ENCODE measurements at regions not wholly inside any gene's neighbourhood (a gene's known extent, or its start where the extent isn't known, plus 50 kb on each side); places are given as distances from the start of the nearest gene placed in this dataset.

DNA sequence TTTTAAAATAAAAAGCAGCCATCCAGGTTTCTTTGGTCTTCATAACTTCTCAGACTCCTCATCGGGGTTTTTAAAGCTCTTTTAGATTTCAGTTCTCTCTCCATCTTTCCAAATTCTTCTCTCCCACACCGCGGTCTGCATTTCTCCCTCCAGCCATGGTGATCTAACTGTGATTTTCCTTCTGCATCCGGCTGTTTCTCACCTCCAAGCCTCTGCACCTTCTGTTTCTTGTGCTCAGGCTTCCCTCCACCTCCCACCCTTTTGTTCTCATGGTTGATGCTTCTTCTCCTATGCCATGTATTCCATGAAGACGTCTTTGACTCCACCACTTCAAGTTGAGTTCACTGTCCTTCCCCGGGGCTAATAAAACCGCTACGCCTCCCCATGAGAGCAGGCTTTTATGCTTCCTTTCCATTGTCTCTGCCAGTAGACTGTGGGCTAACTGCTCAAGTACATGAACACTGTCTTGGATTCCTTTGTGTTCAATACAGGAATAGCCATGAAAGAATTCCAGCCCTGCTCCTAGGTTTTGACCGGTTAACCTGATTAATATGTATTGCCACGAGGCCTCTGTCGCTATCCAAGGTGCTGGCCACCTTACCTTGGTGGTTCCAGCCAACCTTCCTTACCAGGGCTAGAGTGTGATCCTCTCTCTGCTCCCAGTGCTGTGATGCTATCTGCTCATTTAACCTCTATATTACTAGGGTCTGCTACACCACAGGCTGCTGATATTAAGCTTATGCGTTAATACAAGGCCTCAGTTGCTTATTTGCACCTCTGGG is 625.1 kb downstream of the HS3ST4 start (continued):
- TF ChIP-seq, protein P1, sequence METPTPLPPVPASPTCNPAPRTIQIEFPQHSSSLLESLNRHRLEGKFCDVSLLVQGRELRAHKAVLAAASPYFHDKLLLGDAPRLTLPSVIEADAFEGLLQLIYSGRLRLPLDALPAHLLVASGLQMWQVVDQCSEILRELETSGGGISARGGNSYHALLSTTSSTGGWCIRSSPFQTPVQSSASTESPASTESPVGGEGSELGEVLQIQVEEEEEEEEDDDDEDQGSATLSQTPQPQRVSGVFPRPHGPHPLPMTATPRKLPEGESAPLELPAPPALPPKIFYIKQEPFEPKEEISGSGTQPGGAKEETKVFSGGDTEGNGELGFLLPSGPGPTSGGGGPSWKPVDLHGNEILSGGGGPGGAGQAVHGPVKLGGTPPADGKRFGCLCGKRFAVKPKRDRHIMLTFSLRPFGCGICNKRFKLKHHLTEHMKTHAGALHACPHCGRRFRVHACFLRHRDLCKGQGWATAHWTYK (CRISPR knock-in tag; IDR thresholded peaks at IDR 0.05): no peak
- TF ChIP-seq ZNF175 (CRISPR knock-in tag; IDR thresholded peaks at IDR 0.05; ENCODE audit: low read depth): no peak

DNA sequence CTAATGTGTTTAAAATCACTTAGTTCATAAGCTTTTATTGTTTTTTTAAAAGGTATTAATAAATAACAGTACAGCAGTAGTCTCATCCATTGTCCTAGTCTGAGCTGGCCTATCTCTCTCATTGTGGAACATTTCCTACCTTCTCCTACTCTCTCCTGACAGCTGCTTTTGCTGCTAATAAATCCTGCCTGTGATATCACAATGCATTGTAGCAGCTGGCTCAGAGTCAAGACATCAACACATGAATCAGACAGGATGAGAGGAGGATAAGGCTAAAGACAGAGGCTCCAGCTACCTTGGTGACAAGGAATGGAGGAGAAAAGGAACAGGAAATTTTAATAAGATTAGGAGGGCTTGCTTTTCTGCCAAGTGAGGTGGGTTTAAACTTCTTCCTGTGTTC is 626.1 kb downstream of the HS3ST4 start:
- POLR2A ChIA-PET: interaction anchor here (1.1 kb wide), 1 partner anchor 12 kb away, joined by 3 read pairs; no protein-coding TSS in a partner anchor
- H3K27ac ChIP-seq (ENCODE audit: extremely low read depth, low read depth, low read length): no peak overlapping the region
- TF ChIP-seq KLF10 (CRISPR knock-in tag; IDR thresholded peaks at IDR 0.05) (no peak), PRMT5 (CRISPR knock-in tag; IDR thresholded peaks at IDR 0.05) (no peak), WHSC1 (IDR thresholded peaks at IDR 0.05; ENCODE audit: low read length) (no peak), CEBPB (tag; IDR thresholded peaks at IDR 0.05) (no peak), KDM2B (CRISPR knock-in tag; IDR thresholded peaks at IDR 0.05) (no peak), ZNF507 (tag; conservative IDR thresholded peaks at IDR 0.05) (no peak), ZFP30 (CRISPR knock-in tag; IDR thresholded peaks at IDR 0.05; ENCODE audit: borderline replicate concordance) (no peak), JUND (IDR thresholded peaks at IDR 0.05; ENCODE audit: borderline replicate concordance, low read depth, low read length) (no peak), JUND (tag; IDR thresholded peaks at IDR 0.05; ENCODE audit: borderline replicate concordance, low read depth, low read length) (no peak), RUNX1 (IDR thresholded peaks at IDR 0.05; ENCODE audit: low read depth) (no peak)
- TF ChIP-seq, protein P2, sequence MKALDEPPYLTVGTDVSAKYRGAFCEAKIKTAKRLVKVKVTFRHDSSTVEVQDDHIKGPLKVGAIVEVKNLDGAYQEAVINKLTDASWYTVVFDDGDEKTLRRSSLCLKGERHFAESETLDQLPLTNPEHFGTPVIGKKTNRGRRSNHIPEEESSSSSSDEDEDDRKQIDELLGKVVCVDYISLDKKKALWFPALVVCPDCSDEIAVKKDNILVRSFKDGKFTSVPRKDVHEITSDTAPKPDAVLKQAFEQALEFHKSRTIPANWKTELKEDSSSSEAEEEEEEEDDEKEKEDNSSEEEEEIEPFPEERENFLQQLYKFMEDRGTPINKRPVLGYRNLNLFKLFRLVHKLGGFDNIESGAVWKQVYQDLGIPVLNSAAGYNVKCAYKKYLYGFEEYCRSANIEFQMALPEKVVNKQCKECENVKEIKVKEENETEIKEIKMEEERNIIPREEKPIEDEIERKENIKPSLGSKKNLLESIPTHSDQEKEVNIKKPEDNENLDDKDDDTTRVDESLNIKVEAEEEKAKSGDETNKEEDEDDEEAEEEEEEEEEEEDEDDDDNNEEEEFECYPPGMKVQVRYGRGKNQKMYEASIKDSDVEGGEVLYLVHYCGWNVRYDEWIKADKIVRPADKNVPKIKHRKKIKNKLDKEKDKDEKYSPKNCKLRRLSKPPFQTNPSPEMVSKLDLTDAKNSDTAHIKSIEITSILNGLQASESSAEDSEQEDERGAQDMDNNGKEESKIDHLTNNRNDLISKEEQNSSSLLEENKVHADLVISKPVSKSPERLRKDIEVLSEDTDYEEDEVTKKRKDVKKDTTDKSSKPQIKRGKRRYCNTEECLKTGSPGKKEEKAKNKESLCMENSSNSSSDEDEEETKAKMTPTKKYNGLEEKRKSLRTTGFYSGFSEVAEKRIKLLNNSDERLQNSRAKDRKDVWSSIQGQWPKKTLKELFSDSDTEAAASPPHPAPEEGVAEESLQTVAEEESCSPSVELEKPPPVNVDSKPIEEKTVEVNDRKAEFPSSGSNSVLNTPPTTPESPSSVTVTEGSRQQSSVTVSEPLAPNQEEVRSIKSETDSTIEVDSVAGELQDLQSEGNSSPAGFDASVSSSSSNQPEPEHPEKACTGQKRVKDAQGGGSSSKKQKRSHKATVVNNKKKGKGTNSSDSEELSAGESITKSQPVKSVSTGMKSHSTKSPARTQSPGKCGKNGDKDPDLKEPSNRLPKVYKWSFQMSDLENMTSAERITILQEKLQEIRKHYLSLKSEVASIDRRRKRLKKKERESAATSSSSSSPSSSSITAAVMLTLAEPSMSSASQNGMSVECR (CRISPR knock-in tag; IDR thresholded peaks at IDR 0.05): no peak
- TF ChIP-seq, protein P3, sequence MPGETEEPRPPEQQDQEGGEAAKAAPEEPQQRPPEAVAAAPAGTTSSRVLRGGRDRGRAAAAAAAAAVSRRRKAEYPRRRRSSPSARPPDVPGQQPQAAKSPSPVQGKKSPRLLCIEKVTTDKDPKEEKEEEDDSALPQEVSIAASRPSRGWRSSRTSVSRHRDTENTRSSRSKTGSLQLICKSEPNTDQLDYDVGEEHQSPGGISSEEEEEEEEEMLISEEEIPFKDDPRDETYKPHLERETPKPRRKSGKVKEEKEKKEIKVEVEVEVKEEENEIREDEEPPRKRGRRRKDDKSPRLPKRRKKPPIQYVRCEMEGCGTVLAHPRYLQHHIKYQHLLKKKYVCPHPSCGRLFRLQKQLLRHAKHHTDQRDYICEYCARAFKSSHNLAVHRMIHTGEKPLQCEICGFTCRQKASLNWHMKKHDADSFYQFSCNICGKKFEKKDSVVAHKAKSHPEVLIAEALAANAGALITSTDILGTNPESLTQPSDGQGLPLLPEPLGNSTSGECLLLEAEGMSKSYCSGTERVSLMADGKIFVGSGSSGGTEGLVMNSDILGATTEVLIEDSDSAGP (CRISPR knock-in tag; IDR thresholded peaks at IDR 0.05): no peak

More for the DNA sequence above, 626.1 kb downstream of the HS3ST4 start:
- Histone ChIP-seq H4K20me1 (replicated peaks; ENCODE audit: control insufficient read depth, insufficient read depth, low read length) (no peaks in the 10 kb centered on the region), H3K9ac (ENCODE audit: insufficient read depth in 1 of 2, low read depth in 2 of 2, low read length in 2 of 2) (no peak overlapping the region), H3K36me3 (ENCODE audit: control insufficient read depth, insufficient read depth, low read length) (no peaks in the 10 kb centered on the region), H3K4me1 (replicated peaks in 1 of 2; ENCODE audit: control insufficient read depth in 2 of 2, insufficient read depth in 2 of 2, low read length in 2 of 2) (no peaks in the 10 kb centered on the region), H3K9me3 (replicated peaks; ENCODE audit: control insufficient read depth, insufficient read depth, low read depth, low read length) (no peaks in the 10 kb centered on the region), H2AFZ (ENCODE audit: low read depth, low read length) (no peak overlapping the region), H3K9me1 (ENCODE audit: control insufficient read depth, insufficient read depth, low read length) (no peaks in the 10 kb centered on the region), H3K27me3 (ENCODE audit: control insufficient read depth in 2 of 2, insufficient read depth in 2 of 2, low read length in 2 of 2) (no peaks in the 10 kb centered on the region), H3K79me2 (ENCODE audit: control insufficient read depth, insufficient read depth, low read length) (no peaks in the 10 kb centered on the region), H3K4me3 (no peak overlapping the region), H3K4me2 (ENCODE audit: insufficient read depth, low read length) (no peak overlapping the region)
- no TSS peak for BruUV-seq (replicated peaks)
- intact Hi-C loops (cut with micrococcal nuclease) (no loop called here), in situ Hi-C loops (cut with MboI) (no loop called here)
- FAIRE-seq: no peak
- ATAC-seq: no peak
- CTCF ChIA-PET (ENCODE audit: low intra/inter-chr PET ratio): no interaction called here
- no peak for DNase-seq (ENCODE audit: extremely low read depth in 1 of 4, low spot score in 3 of 4)
